ENCODE measurements at regions not wholly inside any gene's neighbourhood (a gene's known extent, or its start where the extent isn't known, plus 50 kb on each side); places are given as distances from the start of the nearest gene placed in this dataset.
"Not testable (repeated sequence)": the region's sequence is repeated elsewhere in the genome, so short reads cannot be mapped to it uniquely, and the experiment has no call there.

DNA sequence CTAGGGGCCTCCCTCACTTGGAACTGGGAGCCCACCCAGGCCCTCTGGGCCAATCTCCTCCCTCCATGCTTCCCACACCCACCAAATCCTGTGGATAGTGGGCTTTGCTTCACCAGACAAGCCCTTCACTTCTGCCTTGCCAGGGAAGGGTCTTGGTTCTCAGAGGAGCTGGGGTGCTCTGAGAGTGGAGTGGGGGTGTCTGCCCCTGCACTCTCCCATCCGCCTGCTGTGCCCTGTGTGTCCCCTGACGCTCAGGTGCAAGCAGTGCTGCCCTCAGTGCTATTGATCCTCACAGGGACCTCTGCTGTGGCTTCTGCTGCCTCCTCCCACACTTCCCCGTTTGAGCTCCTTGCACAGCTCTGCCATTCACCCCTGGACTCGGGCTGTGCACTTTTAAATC lies 117.3 kb upstream of the NKX1-1 start:
- no peak for DNase-seq

DNA sequence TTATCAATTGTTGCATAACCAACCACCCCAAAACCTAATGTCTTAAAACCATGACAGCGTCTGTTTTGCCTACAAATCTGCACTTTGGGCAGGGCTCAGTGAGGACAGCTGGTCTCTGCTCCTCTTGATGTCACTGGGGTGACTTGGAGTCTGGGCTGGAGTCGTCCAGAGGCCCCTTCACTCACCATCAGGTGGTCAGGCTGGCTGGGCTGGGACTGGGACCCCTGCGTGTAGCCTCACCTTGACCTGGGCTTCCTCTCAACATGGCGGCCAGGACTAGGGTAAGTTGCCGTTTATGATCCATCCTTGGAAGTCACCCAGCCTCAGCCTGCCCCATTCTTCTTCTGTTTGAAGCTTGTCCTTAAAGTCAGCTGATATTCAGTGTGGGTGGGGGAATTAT lies 116.8 kb upstream of the NKX1-1 start:
- DNase-seq, result no peak

DNA sequence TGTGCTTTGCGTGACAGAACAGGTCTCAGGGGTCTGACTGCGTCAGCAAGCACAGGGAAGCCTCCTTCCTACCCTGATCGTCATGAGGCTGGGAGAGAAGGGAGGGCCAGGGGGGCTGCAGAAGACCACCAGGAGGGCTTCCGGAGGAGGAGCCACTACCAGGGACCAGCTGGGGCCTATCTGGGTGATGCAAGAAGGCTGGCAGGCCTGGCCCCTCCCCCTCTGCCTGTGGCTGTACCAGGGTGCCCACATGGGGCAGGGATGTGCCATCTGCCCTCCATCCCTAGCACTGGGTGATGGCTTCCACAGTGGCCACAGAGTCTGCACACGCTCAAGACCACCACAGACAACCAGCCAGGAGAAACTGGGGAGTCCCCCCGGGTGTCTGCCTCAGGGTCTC lies 116.4 kb upstream of the NKX1-1 start:
- DNase-seq, result no peak

DNA sequence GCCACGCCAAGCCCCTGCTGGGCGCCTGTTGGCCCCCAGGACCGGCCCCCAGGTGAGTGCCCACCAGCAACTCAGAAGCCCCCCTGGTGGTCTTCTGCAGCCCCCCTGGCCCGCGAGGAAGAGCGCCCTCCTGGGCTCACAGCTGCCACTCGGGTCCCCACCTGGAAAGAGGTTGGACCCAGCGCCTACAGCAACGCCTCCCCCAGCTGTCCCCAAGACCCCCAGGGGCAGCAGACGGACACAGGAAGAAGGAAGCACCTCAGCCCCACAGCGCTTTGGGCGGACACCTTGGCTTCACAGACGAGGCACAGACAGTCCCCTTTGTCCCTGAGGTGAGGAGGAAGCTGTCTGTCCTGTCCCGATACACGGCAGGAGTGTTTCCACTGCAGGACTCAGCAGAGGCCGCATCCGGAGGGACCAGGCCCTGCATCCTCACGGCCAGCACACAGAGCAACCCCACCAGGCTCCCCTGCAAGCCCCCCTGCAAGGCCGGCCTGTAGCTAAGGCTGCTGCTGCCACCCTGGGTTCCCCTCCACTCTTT lies 115.6 kb upstream of the NKX1-1 start:
- DNase-seq, result no peak

DNA sequence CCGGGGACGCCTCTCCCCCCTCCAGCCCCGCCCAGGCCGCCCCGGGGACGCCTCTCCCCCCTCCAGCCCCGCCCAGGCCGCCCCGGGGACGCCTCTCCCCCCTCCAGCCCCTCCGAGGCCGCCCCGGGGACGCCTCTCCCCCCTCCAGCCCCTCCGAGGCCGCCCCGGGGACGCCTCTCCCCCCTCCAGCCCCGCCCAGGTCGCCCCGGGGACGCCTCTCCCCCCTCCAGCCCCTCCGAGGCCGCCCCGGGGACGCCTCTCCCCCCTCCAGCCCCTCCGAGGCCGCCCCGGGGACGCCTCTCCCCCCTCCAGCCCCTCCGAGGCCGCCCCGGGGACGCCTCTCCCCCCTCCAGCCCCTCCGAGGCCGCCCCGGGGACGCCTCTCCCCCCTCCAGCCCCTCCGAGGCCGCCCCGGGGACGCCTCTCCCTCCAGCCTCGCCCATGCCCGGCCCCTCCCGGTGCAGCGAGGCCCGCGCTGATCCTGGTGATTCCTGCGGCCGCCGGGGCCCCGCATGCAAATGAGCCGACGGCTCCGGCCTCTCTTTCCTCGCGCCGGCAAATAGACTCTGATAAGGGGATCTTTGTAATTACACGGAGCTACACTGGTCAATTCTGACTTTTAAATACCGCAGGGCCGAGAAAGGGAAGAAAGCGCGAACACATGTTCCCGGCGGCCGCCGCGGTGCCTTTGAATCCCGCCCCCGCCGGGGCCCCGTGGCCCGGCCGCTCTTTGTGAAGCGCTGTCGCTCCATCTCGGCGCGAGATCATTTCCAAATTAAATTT lies 114.7 kb upstream of the NKX1-1 start:
- not testable (repeated sequence) for DNase-seq

DNA sequence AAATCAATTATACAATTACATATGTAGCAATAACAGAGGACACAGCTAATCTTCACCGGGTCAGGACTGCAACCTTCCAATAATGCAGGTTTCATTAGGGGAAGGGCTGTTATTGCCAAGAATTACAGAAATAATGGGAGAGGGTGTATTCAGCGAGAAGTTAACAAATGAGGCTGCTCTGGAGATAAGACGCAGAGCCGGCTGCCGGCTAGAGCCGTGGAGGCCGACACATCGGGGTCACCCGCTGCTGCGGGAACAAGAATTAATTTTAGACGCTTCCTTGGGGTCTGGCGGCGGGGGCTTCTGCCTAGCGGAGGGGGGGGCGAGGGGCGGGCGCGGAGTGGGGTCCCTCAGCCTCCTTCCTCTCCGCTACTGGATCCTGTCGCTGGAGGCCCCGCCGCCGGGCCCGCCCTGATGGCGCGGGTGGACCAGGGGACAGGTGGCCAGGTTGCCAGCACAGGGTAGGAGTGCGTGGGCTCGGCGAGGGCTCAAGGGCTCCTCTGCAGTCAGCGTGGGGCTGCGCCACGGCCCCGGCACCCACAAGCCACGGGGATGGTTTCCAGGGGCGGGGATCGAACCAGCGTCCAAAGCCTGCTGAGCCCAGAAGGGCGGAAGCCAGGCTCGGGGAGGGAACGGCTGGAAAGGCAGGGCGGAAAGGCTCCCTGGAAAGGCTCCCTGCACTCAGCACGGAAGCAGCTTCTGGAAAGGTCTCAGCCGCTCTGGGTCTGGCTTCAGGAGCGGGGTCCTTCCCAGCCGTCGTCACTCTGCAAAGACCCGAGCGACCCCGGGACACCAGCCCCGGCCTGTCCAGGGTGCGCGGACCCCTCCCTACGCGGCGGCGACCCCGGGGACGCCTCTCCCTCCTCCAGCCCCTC lies 113.8 kb upstream of the NKX1-1 start:
- DNase-seq, result no peak

DNA sequence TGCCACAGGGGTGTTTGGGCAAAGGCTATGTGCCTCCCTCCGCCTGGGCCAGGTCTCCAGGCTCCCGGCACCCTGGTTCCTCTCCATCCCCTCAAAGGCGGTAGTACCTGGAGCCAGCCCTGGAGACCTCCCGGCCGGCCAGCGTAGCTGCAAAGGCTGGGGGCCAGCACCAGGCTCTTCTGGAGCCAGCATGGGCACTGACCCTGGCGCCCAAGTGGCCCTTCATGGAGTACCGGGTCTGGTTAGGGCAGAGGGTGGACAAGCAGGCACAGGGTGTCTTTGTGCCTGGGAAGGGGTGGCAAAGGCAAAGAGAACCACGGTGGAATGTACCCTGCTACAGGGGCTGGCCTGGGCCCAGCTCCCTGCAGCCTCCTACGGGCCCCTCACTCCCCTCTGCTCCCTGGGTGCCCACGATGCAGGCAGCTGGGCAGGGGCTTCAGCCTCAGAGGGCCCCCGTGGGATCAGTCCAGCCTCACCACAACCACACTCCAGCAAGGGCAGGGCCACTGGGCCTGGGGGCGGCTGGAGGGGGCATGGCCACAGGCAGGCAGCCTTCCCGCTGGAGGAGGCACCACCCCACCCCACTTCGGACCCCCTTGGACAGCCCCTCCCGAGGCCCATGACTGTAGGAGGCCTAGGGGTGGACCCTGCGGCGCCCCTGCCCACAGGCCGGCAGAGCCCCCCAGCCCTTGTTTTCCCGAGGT lies 112.9 kb upstream of the NKX1-1 start:
- no peak for DNase-seq

DNA sequence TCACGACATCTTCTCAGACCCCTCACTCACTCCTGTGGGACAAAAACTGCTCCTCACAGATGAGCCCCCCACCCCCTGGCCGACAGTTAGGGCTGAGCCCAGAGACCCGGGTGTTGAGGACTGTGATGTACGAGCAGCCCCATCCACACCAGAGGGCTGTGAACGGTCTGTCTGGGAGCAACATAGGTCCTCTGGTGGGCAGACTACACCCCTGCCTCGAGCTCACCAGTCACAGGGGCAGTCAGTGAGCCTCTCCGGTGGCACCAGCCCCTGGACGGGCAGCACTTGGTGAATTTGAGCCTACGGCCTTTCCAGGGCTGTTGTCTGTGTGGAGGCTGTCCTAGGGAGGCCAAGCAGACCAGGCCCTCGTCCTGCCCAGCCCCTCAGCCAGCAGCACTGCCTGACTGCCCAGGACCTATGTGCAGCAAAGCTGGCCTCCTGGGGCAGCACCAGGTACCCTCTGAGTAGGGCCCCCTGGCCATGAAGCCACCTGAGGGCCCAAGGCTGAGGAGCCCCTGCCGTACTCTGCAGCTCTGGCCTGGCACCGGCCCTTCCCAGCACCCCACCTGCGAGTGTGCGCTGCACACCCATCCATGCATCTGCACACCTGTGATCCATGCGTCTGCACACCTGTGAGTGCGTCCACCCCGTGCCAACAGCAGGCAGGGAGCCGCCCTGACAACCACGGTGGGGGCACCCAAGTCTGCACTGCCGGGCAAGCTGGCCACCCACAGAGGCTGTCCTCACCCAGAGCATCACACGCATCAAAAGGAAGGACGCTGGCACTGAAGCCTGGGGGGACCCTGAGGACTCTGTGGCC lies 111.6 kb upstream of the NKX1-1 start:
- no peak for DNase-seq

DNA sequence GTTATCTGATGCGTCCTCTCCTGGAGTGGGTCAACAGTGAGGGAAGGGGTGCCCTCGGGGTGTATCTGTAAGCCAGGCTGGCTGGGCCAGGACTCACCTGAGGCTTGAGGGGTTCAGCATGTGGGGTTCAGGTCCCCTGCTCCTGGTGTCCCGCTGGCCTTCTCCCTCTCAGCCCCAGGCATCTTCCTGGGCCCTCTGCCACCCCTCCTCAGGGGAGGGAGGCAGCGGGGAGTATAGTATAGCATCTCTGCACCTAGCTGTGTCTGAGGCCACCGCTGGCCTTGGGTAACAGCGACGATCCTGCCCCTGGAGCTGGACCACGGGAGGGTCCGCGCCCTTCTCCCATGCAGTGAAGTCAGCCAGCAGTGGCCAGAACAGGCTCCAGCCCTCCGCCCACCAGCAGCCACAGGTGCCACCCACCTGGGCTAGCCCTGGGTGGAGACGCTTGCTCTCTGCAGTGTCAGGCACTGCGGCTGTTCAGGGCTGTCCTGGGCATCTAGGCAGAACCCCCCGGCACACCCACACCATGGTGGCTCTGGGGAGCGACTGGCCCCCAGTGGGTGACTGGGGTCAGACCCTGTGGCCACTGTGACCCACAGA lies 110.7 kb upstream of the NKX1-1 start:
- no peak for DNase-seq

DNA sequence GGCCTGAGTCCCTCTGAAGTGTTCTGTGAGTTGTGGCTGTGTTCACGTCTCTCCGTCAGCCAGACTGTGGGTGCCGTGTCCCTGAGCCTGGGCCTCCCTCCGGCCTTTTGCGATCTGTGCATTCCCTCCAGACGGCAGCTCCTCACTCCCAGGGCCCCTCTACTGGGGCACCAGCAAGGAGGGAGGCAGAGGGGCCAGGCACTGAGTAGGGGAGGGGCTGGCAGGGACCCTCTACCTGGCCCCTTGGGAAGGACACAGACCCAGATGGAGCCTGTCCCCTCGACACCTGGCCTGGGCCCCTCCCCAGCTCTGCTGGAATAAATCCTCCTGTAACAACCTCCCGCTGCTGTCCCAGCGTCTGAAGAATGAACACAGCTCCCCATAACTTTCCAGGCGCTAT lies 110.0 kb upstream of the NKX1-1 start:
- no peak for DNase-seq

DNA sequence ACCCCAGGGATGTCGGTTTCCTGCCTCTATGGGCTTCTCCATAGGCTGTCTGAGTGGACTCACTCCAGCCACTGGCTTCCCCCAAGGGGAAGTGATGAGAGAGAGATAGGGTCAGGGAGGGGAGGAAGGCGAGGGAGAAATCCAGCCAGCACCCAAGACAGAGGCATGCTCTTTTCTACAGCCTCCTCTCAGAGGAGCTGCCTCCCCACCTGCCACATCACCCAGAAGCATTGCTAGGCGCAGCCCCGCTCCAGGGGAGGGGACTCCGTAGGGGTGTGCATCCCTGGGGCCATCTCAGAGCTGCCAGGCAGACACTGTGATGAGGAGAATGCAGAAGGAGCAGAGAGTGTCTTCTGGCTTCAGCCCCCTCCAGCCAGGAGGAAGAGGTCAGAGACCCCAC lies 109.5 kb upstream of the NKX1-1 start:
- no peak for DNase-seq

DNA sequence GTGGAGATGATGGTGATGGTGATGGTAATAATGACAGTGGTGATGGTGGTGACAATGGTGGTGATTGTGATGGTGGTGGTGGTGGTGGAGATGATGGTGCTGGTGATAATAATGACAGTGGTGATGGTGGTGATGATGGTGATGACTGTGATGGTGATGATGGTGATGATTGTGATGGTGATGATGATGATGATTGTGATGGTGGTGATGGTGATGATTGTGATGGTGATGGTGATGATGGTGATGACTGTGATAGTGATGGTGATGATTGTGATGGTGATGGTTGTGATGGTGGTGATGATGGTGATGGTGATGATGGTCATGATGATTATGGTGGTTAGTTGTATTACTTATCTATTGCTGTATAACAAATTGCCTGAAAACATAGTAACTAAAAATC lies 108.9 kb upstream of the NKX1-1 start:
- no peak for DNase-seq

DNA sequence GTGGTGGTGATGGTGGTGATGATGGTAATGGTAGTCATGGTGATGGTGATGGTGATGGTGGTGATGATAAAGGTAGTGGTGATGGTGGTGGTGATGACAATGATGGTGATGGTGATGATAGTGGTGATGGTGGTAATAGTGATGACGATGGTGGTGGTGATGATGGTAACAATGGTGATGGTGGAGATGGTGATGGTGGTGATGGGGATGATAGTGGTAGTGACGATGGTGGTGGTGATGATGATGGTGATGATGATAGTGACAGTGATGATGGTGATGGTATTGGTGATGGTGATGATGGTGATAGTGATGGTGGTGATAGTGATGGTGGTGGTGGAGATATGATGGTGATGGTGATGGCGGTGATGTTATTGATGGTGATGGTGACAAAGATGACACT lies 108.4 kb upstream of the NKX1-1 start:
- no peak for DNase-seq

DNA sequence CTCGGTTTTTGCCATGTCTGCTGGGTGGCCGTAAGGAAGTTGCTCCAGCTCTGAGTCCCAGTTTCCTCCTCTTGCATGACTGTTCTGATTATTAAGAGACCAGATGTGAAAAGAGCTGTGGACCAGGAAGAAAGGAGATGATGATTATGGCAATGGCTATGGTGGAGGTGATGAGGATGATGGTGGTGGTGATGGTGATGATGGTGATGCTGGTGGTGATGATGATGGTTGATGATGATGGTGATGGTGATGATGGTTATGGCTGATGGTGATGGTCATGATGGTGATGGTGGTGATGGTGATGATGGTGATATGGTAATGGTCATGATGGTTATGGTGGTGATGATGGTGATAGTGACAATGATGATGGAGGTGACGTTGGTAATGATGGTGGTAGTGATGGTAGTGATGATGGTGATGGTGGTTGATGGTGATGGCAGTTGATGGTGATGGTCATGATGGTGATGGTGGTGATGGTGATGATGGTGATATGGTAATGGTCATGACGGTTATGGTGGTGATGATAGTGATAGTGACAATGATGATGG lies 107.8 kb upstream of the NKX1-1 start:
- no peak for DNase-seq

DNA sequence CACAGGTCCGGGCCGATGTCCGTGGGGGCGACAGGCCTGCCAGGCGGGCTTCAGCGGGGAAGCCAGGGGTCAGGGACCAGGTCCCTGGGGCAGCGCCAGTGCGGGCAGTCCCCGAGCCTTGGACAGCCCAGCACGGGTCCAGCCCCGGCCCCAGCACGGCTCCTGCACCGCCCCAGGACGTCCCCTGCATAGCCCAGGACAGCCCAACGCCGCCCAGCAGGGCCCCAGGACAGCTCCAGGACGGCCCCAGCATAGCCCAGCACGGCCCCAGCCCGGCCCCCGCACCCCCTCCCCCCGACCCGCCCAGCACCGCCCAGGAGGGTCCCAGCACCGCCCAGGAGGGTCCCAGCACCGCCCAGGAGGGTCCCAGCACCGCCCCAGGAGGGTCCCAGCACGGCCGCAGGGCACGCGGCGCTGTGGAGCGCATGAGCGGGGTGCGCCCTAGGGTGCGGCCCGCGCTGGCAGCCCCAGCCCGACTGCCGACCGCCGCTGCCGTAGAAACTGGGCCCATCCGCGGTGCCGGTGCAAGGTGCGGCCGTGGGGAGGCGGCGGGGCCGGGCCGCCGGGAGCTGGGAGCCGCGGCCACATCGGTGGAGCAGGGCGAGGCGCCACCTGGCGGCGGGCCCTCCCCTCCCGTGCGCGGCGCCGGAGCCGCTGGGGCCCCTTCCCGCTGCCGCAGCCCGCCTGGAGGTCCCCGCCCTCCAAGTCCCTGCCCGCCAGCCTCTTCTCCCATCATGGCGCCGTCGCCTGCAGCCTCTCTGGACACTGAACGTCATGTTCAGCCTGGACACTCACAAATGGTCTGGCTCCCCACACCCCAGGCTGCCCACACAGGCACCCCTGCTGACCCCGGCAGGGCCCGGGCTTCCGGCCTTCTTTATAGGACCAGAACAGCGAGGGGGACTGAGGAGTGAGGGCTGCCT lies 106.8 kb upstream of the NKX1-1 start:
- DNase-seq, result no peak

DNA sequence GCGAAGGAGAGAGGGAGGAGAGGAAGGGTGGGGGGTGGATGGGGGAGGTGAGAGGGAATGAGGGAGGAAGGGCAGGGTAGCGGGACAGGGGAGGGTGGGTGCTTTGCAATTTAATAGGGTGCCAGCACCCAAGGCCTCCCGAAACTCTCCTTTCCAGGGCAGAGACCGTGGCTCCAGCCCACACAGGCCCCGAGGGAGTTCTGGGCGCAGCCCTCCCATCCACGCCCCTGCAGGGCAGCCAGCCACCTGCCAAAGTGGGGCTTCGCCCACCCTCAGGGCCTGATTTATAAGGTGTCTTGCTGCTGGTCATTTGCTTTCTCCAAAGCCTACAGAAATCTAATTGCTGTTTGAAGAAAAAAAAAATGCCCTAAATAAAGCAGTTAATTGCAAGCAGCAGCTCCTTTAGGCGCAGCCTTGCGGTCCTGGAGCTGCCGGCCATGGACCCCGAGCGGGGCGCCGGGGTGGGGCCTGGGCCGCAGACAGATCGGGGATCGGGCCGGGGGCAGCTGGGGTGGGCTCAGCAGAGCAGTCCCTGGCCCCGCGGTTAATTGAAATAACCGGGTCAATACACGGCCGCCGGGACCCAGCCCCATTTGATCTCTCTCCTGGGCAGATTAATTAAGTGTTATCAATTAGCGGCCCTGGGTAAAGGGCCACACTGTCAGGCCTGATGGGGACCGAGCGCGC lies 106.0 kb upstream of the NKX1-1 start:
- no peak for DNase-seq

DNA sequence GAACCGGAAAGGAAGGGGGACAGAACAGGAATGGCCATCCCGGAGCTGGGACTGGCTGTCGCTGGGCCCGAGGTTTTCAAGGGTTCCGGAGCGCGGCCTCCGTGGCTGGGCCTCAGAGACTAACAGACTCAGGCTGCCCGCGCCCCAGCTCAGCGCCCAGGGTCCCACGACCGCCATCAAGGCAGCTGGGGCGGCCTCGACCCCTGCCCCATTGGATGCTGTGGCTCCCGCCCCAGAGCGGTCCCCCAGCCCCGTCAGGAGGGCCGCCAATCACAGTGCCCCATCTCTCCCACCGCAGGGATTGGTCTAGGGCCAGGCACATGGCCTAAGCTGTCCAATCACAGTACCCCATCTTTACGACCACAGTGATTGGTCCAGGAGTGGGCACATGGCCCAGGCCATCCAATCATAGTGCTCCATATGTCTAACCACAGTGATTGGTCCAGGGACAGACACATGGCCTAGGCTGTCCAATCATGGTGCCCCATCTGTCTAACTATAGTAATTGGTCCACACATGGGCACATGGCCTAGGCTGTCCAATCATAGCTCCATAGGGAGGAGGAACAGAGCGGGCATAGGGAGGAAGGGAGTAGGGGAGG lies 105.3 kb upstream of the NKX1-1 start:
- DNase-seq, result no peak

DNA sequence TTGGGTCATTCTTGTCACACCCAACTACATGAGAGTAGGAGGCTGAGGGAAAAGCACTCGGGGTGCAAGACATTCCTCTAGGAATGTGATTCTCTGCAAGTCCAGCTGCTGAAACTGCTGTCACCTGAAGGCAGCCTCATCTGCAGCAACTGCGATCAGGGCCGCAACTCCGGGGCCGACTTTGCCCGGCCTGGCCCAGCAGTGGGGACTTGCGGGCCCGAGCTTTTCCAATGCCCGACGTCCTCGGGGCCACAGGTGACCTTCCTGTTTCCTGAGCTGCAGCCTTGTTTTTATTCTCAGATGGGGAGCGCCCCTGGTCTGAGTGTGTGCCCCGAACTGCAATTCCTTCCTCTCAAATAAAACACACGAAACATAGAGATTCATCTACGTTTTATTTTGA lies 104.7 kb upstream of the NKX1-1 start:
- no peak for DNase-seq

DNA sequence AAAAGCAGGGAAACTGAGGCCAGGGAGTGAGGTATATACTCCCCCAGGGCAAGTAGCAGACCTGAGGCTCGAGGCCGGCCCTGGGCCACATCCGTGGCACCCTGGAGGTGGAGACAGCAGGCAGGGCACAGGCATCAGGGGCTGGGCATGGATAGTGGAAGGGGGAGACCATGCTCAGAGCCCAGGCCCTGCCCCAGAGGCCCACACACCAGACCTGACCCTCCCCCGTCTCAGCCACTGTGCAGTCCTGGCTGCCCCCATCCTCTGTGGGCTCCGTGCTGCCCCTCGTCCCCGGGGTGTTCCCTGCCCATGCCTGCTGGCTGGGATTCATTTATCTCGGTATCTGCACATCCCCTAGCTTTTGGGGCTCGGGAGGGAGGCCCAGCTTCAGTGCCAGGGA lies 103.1 kb upstream of the NKX1-1 start:
- no peak for DNase-seq

All from NCI-H2029 (cell line).